CD4-positive, alpha-beta T cell treated with Interferon gamma for 1 hour (primary cell): ENCODE measurements at regions not wholly inside any gene's neighbourhood (a gene's known extent, or its start where the extent isn't known, plus 50 kb on each side); places are given as distances from the start of the nearest gene placed in this dataset.
"Not testable (repeated sequence)": the region's sequence is repeated elsewhere in the genome, so short reads cannot be mapped to it uniquely, and the experiment has no call there.

Experiments
- DNase-seq: peaks from one replicate; pipeline ENCODE4 v3.0.0-alpha.2; 2020

GRCh38 chr21:6096560-6097424 is 4424.6 kb upstream of the TPTE start:
- DNase-seq, result not testable (repeated sequence)

- not testable (repeated sequence) for DNase-seq
Observed at GRCh38 chr21:6097736-6098135, 4423.6 kb upstream of the TPTE start.

GRCh38 chr21:6098191-6098935 is 4423.0 kb upstream of the TPTE start:
- DNase-seq, result not testable (repeated sequence)

- DNase-seq, result not testable (repeated sequence)
Observed at GRCh38 chr21:6101588-6101987, 4419.8 kb upstream of the TPTE start.

- not testable (repeated sequence) for DNase-seq
Observed at GRCh38 chr21:6104546-6104945, 4416.8 kb upstream of the TPTE start.

DNA sequence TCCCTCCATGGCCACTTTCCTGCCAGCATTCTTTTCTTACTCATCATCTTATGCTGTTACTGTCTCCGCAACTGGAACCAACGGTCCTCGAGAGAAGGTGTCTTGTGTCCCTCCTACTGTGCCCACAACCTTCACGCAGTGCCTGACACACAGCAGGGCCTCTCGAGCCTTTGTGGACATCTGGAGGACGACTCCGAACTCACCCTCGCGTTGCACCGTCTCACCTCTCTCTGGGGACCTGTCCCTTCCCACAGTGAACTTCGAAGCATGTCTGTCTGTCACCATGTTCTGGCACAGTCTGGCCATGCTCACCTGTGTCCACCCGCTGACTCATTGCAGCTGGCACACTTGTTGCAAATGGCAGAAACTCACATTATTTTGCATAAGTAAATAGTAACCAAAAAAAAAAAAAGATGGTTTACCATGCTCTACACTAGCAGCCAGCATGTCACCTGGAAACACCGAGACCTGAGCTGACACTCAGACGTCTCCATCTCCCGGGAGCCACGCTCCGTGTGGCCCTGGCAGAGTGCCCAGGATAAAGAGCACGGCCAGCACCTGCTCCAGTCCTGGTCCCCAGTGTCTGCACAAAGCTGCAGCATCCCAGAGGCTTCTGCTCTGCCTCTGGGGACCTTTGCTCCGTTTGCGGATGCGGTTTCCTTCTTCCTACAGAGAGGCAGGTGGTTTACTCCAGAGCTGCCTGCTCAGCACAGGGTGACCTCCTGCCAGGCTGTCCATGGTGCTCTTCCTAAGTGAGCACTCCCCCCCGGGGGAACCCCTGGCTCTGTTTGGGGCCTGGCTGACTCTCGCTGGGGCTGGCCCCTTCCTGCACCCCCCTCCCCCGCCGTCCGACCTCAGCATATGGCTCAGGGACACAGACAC is 4414.5 kb upstream of the TPTE start:
- DNase-seq, result not testable (repeated sequence)

GRCh38 chr21:6108894-6109293 is 4412.5 kb upstream of the TPTE start:
- not testable (repeated sequence) for DNase-seq

GRCh38 chr21:6109774-6110173 is 4411.6 kb upstream of the TPTE start:
- DNase-seq, result not testable (repeated sequence)

DNA sequence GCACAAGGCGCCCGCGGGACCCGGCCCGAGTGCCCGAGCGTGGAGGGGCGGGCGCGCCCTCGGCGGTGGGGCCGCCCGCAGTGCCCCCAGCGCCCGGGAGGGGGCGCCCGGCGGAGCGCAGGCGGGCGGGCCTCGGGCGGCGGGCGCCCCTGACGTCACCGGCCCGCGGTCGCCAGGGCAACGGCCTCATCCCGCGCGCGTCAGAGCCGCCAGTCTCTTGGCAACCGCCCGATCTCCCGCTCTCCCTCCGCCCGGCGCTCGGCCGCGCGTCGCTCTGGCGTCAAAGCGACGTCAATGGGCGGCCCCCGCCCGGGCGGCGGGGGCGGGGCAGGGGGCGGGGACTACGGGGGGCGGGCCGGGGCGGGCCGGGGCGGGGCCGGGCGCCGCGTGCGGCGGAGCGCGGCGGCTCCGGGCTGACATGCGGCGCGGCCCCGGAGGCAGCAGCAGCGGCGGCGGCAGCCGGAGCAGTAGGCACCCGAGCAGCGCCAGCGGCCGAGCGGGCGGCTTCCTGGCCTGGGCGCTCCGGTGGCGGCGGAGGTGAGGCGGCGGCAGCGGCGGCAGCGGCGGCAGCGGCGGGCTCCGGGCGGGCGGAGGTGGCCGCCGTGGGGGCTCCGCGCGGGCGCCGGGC is 4410.6 kb upstream of the TPTE start:
- not testable (repeated sequence) for DNase-seq

DNA sequence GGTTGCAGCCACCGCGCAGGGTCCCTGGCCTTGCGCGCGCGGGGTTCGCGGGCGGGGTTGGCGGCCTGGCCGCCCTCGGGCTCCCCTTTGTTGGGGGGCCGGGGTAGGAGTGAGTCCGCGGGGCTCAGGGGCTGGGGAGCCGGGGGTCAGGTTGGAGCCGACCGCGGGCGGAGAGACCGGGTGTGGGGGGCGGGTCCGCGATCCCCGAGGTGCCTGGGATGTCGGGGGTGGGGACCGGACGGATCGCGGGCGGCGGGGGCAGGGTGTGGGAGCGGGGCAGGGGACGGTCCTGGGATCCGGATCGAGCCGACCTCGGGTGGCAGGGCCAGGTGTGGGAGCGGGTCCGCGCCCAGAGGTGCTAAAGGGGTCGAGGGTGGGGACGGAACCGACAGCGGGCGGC is 4410.0 kb upstream of the TPTE start:
- DNase-seq, result peak; percentile 1

DNA sequence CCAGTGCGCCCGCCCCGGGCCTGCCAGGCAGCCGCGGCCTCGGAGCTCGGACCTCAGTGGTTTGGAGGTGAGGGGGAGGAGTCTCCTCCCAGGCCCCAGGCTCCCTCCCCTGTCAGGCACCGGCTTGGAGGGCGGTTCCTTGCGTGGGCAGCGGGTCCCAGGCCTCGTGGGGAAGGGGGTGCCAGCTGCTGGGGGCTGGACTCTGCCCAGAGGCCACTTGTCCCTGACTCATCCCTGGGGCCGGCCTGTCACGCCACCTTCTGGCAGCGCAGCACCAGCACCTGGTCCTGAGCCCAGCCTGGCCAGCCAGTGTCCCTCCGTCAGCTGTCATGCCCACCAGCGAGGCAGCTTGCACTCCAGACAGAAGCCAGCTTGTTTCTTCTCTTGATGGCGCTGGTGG is 4403.0 kb upstream of the TPTE start:
- peak; percentile 0 for DNase-seq

DNA sequence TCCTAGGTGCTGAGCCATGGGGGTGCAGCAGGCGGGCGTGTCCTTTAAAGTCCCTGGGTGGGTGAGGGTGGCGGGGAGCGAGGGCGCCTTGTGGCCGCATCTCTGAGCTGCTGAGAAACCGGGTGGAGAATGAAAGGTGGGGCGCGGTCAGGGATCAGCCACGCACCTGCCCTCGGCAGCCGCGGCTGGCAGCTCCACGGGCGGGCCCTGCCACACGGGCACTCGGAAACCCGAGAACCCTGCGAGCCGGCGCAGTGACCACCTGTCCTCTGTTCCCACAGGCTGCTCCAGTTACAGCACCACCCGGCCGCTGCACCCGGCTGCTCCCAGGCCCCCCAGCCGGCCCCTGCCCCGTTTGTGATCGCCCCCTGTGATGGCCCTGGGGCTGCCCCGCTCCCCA is 4400.5 kb upstream of the TPTE start:
- DNase-seq, result peak; percentile 1

DNA sequence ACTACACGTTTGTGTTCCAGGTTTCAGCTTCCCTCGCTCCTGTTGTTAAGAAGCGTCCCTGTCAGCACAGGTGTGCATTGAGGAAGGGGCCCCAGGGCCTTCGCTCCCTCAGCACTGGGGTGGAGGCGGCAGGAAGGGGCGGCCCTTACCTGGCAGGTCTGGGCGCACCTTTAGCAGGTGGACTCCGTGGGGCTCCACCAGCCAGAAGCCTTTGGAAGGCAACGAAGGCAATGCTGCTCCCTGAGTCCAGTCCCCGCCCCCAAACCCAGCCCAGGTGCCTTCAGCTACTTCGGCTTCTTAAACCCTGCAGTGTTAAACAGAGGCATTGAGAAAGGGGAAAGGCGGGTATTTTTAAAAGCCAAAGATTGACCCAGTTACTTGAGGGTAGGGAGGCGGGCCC is 4398.8 kb upstream of the TPTE start:
- peak; percentile 16 for DNase-seq

DNA sequence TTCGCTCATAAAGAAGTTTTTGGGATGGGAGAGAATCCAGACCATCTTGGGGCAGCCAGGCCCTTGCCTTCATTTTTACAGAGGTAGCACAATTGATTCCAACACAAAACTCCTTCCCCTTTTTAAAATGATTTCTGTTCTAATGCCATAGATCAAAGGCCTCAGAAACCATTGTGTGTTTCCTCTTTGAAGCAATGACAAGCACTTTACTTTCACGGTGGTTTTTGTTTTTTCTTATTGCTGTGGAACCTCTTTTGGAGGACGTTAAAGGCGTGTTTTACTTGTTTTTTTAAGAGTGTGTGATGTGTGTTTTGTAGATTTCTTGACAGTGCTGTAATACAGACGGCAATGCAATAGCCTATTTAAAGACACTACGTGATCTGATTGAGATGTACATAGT is 4398.2 kb upstream of the TPTE start:
- DNase-seq, result not testable (repeated sequence)

- not testable (repeated sequence) for DNase-seq
Observed at GRCh38 chr21:6125549-6126240, 4395.7 kb upstream of the TPTE start.

- DNase-seq, result peak; percentile 49
Observed at GRCh38 chr21:6126976-6127732, 4394.2 kb upstream of the TPTE start.

- DNase-seq, result not testable (repeated sequence)
Observed at GRCh38 chr21:6130734-6131133, 4390.6 kb upstream of the TPTE start.

- not testable (repeated sequence) for DNase-seq
Observed at GRCh38 chr21:6133373-6133772, 4388.0 kb upstream of the TPTE start.

- not testable (repeated sequence) for DNase-seq
Observed at GRCh38 chr21:6133852-6134630, 4387.3 kb upstream of the TPTE start.

GRCh38 chr21:6136732-6137131 is 4384.7 kb upstream of the TPTE start:
- DNase-seq, result not testable (repeated sequence)
